Umbilical cord (tissue), 1 donor: ENCODE measurements at regions not wholly inside any gene's neighbourhood (a gene's known extent, or its start where the extent isn't known, plus 50 kb on each side); places are given as distances from the start of the nearest gene placed in this dataset.

Experiments
- DNase-seq: peaks from one replicate; pipeline ENCODE4 v3.0.0-alpha.2; 2015; ENCODE audit warnings: low spot score

DNA sequence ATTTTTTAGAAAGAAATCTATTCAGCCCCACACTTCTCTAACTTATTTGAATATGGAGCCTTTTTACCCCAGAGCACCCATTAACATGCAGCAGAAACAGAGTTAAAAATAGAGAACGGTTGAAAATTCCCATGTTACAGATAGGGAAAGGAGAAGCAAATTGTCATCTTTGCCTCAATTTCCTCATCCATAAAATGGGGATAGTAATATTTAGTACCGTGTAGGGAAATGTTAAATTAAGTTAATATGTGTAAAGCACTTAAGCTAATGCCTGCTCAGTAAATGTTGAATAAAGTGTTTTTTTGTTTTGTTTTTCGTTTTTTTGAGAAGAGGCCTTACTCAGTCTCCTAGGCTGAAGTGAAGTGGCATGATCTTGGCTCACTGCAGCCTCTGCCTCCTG is 50.3 kb downstream of the NAV1 start:
- no peak for DNase-seq

DNA sequence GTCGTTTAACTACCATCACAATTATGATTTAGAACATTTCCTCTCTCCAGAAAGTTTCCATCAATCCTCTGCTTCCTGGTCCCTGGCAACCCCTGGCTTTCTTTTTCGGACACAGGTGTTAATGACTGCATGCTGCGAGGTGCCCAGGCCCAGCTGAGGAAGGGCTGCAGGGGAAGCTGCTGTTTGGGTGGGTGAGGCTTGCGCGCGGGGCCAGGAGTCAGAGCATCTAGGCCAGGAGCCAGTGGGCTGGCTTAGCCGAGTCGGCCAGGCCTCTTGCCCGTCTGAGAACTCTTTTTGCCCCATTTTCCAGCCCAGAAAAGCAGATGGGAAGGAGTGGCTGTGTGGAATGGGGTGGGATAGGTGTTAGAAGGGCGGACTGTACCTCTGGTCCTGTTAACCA is 51.5 kb downstream of the NAV1 start:
- DNase-seq = no peak

DNA sequence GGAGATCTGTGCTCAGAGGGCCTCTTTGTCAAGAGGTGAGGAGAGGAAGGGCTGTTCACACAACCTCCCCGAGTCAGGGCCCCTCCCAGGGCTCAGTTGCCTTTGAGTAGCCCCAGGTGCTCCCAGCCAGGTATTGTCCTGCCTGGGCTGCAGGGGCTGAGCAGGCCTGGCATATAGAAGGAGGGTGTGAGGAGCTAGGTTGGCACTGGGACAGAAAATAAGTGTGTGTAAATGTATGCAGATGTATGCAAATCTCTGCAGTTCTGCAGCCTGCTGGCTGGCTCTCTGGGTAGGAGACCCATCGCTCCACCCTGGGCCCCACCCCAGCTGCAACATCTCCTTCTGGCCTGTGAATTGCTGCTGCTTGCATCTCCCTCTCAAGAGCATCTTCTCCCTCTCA is 52.4 kb downstream of the NAV1 start:
- DNase-seq = no peak

DNA sequence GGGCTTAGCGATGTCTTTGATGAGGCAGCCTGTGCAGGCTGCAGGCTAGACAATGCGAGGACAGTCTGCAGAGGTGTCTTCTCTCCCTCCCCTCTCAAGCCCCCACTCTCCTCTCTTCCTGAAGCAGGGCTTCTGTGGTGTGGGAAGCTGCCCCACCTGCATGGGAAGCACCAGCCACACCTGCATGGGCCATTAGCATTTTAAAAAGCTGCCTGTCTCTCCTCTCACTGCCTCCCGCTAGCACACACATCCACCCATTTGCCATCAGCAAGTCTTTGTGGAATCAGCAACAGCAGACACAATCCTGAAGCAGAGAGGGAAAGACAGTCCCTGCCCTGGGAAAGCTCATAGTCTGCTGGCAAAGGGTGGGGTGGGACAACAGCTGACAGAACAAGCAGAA is 53.1 kb downstream of the NAV1 start:
- DNase-seq = no peak

DNA sequence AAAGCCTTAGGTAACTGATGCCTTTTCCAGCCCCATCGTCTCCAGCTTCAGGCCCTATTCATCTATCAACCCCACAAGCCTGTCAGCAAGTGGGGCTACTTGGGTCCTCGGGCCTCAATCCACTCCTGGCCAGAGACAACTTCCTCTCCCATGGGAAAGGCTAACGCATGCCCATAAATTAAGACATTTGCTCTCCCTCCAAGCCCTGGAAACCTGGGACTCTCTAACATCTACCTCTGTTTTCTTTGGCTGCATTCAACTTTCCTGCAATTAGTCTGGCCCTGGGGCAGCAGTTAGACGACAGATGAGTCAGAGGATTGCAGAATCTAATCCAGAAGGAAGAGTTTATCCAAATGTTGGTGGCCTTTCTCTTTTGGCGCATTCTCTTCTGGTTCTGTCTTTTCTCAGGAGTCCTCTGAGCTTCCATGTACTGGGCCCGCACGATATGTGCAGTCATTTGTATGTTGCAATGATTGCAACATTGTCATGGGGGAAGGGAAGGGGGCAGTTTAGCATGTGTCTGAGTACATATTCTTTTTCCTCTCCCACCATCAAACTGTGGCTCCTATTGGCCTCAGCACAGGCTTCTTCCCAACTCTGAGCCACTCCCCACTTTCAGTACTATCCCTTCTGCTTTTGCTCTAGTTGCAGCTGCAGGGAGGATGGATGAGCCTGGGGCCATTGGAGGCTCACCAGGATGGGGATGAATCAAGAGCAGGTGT is 54.4 kb downstream of the NAV1 start:
- DNase-seq = peak; percentile 93

DNA sequence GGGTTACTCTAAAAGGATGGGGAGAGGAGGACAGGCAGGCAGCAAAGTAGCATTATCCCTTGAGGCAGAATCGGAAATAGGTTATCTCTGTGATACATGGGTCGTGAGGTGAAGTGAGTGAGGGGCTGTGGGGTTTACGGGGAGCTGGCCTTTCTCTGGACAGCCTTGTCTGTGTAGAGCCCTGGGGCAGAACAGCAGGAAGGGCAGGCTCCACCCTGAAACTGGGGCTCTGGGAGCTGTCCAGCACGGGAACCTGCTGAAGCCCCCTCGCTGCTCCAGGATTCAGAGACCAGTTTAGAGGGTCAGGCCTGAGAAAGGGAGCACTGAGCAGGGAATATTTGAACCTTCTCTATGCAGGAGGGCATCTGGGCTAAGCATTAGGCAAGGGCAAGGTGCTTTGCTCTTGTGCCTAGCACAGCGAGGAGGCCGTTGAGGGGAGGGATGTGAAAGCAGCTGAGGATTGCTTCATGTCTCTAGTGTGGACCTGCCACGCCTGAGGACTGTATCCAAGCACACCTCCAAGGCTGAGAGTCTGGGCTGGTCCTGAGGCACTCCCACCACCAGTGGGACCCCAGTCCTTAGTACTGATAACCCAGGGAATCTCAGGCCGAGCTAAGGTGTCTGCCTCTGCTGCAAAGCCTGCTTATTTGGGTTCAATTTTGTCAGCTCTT is 55.8 kb downstream of the NAV1 start:
- DNase-seq = peak; percentile 47

DNA sequence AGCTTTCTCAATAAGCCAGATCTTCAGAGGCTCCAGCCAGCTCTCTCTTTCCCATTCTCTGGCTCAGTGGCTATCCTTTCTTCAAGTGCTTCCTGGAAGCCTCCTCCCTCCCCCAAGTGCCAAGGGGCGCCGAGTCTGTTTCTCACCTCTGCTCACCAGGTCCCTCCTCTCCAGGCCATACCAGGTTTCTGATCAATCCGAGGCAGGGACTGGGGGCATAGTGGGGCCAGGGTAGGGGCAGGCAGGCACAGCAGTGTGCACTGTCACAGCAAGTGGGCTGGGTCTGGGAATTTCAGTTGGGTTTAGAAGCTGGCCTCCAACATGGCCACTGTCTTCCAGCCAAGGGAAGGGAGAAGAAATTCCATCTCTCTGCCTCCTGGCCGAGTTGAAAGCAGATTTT is 56.5 kb downstream of the NAV1 start:
- no peak for DNase-seq

DNA sequence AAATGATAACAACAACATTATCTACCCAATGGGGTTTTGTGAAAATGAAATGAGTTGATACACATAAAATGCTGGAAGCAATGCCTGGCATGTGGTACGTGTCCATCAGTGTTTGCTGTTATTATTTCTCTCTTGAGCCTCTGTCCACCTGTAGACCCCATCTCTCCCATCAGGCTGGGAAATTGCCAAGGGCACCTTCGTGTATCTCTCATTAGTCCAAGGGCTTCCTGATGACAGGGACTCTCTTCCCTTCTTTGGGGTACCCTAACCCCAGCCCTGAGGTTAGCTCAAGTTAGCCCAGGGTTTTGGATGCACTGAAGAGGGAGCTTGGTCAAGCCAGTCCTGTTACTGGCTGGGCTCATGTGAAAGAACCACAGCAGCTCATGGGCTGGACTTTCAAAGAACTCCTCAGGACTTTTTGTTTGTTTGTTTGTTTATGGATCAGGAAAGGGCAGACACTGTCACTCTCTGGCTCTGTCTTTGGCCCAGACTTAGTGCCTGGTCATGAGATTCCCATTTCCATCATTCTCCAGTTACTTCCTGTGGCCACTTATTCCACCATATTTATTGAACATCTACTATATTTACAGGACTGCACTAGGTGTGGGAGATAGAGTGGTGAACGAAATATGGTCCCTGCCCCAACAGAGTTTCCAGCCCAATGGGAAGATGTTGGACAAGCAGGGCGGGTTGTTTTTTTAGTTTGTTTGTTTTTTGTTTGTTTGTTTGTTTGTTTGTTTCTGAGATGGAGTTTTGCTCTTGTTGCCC is 57.4 kb downstream of the NAV1 start:
- no peak for DNase-seq

DNA sequence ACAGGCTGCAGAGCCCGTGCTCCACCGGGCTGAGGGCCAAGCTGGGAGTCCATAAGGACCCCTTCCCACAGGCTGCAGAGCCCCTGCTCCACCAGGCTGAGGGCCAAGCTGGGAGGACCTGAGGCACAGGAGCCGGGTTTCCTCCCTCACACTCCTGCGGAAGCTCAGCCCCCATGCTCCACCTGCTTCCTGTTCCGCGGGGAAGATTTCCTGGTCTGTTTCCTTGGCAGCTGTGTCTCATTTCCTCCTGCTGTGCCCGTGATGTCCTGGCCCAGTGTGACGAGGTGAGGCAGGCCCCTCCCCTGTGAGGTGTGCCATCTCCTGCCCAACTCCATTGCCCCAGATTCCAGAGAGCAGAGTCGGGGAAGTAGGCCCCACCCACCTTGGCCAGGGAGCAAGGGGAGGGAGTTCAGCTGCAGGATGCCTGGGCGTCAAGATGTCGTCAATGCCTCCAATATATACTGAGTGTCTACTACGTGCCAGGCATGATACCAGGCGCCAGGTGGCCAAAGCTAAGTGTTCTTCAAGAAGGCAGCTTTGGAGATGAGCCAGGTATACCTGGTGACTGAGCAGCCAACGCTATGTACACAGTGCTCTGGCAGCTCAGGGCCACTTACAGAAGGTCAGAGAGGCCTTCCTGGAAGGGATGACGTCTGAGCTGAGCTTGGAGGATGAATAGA is 58.8 kb downstream of the NAV1 start:
- DNase-seq = no peak

DNA sequence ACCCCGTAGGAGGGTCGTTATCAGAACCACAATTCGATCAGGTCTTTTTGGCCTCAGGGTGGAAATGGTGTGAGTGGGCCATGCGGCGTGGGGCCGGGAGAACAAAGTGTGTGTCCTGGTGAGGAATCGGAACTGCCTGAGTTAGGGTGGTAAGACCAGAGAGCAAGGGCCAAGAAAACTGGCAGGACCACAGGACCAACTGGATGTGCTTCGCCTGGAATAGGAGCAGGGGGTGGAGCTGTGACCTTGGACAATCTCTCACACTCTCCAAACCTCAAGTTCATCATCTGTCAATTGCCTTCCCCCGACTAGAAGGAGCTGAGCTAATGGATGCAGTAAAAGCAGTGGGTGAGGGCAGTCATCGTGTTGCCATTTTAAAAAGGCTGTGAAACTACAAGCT is 59.5 kb downstream of the NAV1 start:
- no peak for DNase-seq

DNA sequence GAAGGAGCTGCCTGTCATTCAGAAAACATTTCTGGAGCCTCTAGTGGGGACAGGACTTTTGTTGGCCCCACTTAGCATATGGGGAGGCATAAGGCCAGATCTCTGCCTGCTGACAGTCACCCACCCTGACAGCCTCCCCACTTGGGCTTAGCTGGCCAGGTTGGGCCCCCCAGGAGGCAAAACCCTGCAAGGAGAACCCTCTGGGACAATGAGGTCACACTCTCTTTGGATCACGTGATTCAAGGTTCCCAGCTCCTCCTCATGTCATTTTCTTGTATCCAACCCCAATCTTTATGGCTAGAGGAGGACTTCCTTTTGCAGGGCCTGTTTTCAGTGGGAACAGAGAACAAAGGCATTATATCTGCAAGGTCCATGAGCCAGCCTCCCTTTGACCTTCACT is 60.0 kb downstream of the NAV1 start:
- DNase-seq = no peak

DNA sequence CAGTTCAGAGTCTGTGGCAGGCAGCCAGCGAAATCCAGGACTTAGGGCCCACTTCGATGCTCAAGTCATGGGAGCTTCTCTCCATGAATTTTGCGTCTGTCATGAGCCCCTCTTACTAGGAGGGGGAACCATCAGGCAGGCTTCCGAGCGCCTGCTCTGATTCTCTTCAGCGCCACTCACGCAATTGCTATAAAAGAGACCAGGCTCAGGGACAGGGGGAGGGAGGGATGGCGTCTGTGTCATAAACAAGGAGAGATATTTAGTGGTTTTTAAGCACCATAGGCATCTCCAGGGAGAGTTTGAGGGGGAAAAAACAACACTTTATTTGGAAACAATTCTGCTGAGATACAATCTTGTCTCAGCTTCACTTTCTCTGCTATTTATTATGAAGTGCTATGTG is 60.6 kb downstream of the NAV1 start:
- DNase-seq = no peak

DNA sequence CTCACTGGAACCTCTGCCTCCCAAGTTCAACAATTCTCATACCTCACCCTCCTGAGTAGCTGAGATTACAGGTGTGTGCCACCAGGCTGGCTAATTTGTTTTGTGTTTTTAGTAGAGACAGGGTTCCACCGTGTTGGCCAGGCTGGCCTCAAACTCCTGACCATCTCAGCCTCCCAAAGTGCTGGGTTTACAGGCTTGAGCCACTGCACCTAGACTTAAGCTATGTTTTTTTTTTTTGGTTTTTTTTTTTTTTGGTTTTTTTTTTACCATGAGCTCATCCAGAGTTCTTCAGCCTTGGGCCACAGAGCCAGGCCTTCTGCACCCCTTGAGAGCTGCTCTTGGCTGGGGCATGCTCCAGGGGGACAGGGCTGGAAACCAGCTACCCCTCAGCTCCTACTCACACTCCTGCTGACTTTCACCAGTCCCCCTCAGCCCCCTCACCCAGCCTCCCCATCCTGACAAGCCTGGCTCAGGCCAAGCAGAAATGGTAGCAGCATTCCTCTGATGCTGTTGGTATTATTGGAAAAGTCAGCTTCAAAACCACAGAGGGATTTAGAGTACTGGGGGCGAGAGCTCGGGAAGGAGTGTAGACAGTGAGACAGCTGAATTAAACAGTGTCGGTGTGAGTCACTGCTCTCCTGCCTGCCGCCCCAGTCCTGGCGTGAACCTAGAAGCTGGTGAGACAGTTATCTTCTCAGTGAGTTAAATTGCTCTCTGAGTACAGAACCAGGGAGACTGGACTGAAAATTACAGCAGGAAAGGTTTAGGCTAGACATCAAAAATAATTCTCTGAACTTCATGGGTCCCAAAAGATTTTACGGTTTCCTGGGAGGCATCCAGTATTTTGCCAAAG is 63.7 kb downstream of the NAV1 start:
- DNase-seq = peak; percentile 77

DNA sequence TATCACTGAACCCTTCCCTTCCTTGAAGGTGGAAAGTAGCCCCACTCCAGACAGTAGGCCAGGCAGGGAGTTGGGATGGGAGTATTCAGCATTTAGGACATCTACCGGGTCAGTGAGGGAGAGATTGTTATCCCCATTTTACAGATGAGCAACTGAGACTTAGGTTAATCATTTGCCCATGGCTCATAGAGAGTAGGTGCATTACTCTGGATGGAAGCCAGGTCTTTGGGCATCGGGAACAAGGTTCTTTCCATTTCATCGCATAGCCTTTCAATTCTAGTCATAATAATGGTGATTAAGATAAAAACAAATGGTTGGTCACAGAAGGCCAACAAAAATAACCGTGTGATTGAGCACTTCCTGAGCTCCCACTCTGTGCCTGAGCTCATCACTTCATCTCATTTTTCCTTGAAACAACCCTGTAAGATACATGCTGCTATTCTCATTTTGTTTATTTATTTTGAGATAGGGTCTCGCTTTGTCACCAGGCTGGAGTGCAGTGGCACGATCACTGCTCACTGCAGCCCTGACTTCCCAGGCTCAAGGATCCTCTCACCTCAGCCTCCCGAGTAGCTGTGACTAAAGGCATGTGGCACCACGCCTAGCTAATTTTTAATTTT is 64.8 kb downstream of the NAV1 start:
- no peak for DNase-seq

DNA sequence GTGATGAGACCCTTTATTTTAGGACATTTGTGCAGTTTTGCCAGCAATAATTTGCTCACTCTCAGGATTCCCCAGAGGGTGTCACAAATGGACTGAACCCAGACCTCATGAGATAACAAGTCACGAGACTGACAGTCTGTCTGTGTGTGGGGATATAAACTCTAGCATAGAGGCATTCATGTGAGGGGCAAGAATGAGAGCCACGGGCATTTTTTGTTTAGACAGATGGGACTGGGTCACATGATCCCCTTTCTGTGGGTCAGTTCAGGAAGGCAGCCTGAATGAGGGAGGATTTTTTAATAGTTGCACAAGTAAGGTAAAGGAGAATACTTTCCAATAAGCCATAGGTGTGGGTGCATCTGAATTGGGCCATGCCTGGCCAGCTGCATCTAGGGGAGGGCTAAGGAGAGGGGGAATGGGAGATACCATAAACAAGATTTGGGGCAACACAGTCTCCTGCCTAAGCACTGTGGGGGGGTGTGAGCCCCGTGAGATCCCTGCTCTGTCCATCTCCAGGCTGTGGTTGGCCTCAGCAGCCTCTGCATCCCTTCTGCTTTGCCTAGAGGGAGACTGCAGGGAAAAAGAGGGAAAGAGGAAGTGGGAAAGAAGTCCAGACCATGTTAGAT is 66.6 kb downstream of the NAV1 start:
- DNase-seq = no peak

DNA sequence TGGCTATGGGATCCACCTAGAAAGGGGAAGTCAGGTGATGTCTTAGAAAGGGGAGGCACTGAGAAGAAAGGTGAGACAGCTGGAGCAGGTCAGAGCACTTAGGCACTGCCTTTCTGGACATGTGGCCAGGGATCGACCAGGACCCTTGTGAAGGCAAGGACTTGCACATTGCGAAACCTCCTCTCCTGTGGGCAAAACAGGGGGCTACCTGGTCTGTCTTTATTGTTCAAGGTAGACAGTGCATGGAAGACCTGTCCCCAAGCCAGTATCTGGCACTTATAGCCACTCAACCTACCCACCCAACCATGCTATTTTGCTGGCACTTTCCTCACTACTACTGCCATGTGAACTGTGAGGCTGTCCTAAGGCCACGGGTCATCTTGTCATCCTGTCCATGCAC is 67.2 kb downstream of the NAV1 start:
- DNase-seq = no peak

DNA sequence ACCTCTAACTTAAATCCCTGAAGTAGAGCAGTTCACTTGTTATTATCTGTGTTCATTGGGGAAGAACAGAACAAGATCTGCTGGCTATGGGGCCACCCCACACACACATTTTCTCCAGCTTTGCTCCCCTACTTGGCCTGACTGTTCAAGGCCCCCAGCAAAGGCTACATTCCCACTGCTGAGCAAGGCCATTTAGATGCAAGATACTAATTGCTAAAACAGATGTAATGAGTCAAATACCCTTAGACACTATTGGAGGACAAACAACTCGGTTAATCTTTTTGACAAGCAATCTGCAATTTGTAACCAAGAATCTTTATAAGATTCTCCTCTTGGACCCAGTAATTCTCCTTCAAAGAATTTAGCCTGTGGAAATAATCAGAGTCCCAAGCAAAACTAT is 67.7 kb downstream of the NAV1 start:
- DNase-seq = no peak

DNA sequence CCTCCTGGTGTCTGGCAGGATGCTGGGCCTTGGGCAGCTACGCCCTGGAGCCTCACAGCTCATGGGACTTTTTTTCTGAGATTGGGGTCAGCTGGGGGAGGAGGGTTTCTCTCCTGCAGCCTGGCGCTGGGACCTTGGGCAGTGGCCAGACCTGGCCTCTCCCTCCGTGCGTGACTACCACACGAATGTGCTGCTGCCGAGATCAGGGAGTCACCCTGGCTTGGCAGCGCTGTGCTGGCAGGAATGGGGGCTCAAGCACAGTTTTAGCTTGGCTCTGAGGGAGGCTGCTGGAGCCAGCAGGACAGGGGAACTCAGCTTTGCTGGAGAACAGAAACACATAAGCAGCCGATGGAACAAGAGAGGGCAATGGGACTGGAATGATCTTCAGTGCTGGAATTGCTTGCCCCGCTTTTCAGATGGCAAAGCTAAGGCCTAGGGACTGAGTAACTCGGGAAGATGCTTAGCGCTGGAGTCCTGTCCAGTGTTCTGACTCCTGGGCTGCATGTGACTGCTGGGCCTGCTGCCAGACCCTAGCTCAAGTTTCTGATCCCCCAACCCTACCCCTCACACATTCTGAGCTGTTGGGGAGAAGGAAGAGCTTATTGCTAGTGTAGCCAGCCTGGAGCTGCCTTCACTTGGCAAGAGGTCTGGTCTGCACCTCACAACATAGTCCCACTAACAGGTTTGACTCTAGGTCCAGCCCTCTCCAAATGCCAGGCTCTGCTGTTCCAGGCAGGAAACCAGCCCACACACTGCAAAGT is 69.9 kb downstream of the NAV1 start:
- no peak for DNase-seq

DNA sequence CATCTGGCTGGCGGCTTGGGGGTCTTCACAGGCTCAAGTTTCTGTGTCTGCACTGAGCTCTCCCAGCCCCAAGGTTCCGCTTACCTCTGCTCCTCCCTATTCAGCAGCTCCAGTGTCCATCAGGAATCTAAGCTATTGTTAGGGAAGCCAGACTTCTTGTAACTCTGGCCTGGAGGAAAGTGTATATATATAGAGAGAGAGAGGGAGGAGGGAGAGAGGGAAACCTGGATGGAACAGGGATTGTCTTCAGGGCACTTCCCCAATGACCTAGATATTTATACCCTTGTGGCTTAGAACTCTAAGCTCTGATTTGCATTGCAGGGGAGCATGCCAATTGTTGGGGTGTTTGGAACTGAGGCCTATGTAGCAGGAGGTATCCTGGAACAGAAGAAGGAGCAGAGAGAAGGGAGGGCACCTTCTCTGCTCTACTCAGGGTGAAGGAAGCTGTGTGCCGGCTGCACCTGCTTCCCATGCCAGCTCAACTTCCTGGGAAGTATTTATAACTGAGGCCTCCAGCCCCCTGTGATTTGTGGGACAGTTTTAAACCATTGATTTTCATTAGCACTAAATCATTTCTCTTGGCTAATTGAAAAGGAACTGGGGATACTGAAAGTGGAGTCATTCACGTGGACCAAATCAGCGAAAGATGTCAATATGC is 70.9 kb downstream of the NAV1 start:
- no peak for DNase-seq
